SH-SY5Y (cell line): ENCODE measurements at regions not wholly inside any gene's neighbourhood (a gene's known extent, or its start where the extent isn't known, plus 50 kb on each side); places are given as distances from the start of the nearest gene placed in this dataset.

Experiments
- GATA2 ChIP-seq: IDR thresholded peaks from 2 replicates; pipeline ENCODE4 v1.6.1; 2011; ENCODE audit warnings: mild to moderate bottlenecking, low read depth, low read length
- GATA3 ChIP-seq: IDR thresholded peaks from 2 replicates; pipeline ENCODE4 v1.6.1; 2011; ENCODE audit warnings: low read depth, mild to moderate bottlenecking, low read length, moderate library complexity

GRCh38 chr6:48388044-48388443 lies 277.0 kb upstream of the PTCHD4 start:
- TF ChIP-seq GATA3 (no peak), GATA2 (no peak)
